GM21447 (cell line): ENCODE measurements at regions not wholly inside any gene's neighbourhood (a gene's known extent, or its start where the extent isn't known, plus 50 kb on each side); places are given as distances from the start of the nearest gene placed in this dataset.
"Not testable (repeated sequence)": the region's sequence is repeated elsewhere in the genome, so short reads cannot be mapped to it uniquely, and the experiment has no call there.

Source experiments
- ATAC-seq: cut with Tn5 transposase; IDR thresholded peaks from one replicate; pipeline ENCODE4 v1.9.1; 2021; ENCODE audit not compliant: unreplicated experiment

DNA sequence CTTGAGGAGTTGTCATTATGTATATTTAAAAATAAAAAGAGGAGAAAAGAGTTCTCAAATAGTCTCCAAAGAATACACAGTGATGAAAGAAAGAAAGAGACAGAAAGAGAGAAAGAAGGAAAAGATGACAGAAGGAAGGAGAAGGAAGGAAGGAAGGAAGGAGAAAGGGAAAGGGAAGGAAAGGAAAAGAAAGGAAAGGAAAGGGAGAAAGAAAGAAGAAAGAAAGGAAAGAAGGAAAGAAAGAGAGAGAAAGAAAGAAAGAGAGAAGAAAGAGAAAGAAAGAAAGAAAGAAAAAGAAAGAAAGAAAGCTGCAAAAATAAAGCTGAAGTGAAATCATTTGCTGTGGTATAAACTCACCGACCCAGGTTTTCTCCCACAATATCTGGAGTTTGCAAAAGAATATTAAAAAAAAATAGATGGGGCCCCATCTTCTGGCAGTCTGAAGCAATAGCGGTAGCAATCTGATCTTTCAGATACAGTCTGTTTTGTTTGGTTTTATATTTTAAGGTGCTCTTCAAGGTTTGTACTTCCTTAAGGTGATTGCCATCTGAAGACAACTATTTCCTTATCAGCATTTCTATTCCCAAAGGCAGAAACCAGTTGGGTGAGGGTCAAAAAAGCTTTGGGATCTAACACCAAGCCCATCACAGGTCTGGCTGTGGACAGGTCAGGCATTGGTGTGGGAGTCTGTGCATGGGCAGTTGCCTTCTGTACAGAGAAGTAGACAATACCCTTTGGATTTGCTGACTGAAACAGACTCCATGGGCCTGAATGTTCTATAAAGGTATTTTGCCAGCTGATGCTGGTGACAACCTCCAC lies 160.4 kb downstream of the CPEB2 start:
- no peak for ATAC-seq

GRCh38 chr4:15163284-15163645 lies 161.0 kb downstream of the CPEB2 start:
- no peak for ATAC-seq

- no peak for ATAC-seq
Observed at GRCh38 chr4:15164571-15164970, 162.3 kb downstream of the CPEB2 start.

DNA sequence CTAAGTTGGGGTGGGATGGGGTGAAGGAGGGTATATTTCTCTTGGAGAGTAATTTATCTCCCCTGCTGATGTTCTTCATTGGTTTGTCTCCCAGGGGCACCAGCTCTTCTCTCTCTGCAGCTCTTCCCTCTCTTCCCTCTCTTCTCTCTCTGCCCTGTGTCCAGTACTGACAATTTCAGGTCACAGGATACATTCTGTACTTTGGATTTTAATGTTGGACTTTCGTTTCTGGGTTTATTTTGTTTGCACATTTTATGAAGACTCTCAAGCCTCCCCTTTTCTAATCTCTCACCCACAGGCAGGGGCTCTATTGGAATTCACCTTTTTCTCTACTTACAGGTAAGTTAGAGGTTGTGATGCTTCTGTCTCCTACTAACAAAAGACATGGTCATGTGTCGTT lies 165.5 kb downstream of the CPEB2 start:
- no peak for ATAC-seq

GRCh38 chr4:15168759-15169158 lies 166.5 kb downstream of the CPEB2 start:
- no peak for ATAC-seq

DNA sequence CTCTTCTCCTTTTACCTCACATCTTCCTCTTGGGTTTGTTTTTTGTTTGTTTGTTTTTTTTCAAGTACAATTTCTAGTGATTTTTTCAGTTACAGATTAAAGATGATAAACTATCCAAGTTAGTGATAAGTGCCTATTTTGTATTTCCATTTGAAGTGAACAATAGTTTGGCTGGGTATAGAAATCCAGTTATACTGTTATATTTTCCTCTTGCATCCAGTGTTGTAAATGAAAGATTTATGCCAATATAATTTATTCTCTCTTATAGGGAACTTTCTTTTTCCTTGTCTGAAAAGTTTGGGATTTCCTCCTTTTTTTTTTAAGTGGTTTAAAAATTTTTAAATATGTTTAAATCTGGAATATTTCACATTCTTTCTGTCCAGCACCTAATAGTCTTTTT lies 169.4 kb downstream of the CPEB2 start:
- ATAC-seq, result no peak

GRCh38 chr4:15173251-15173650 lies 171.0 kb downstream of the CPEB2 start:
- ATAC-seq, result no peak

DNA sequence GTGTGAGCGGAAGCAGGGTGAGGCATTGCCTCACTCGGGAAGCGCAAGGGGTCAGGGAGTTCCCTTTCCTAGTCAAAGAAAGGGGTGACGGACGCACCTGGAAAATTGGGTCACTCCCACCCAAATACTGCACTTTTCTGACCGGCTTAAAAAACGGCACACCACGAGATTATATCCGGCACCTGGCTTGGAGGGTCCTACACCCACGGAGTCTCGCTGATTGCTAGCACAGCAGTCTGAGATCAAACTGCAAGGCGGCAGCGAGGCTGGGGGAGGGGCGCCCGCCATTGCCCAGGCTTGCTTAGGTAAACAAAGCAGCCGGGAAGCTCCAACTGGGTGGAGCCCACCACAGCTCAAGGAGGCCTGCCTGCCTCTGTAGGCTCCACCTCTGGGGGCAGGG lies 171.9 kb downstream of the CPEB2 start:
- not testable (repeated sequence) for ATAC-seq

- ATAC-seq, result not testable (repeated sequence)
Observed at GRCh38 chr4:15179842-15180241, 177.6 kb downstream of the CPEB2 start.

- ATAC-seq, result peak; percentile 78
Observed at GRCh38 chr4:15182600-15183220, 180.4 kb downstream of the CPEB2 start.

GRCh38 chr4:15186149-15186548 lies 183.9 kb downstream of the CPEB2 start:
- ATAC-seq, result no peak

DNA sequence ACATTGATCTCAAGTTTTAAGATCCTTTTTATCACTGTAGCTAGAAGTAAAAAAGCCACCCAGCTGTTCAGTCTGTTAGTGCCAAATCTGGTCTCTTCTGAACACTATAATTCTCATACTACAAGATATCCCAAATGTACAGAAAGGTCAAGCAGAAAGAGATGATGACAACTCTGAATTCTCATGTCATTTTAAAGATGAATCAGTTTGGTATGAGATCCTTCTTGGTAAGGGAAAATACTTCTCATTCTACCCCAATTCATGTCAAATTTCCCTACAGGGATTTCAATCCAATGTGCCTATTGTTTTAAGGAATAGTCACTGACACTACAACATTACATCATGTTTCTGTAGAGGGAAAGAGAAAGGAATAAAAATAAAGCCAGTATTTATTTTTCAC lies 184.5 kb downstream of the CPEB2 start:
- no peak for ATAC-seq

DNA sequence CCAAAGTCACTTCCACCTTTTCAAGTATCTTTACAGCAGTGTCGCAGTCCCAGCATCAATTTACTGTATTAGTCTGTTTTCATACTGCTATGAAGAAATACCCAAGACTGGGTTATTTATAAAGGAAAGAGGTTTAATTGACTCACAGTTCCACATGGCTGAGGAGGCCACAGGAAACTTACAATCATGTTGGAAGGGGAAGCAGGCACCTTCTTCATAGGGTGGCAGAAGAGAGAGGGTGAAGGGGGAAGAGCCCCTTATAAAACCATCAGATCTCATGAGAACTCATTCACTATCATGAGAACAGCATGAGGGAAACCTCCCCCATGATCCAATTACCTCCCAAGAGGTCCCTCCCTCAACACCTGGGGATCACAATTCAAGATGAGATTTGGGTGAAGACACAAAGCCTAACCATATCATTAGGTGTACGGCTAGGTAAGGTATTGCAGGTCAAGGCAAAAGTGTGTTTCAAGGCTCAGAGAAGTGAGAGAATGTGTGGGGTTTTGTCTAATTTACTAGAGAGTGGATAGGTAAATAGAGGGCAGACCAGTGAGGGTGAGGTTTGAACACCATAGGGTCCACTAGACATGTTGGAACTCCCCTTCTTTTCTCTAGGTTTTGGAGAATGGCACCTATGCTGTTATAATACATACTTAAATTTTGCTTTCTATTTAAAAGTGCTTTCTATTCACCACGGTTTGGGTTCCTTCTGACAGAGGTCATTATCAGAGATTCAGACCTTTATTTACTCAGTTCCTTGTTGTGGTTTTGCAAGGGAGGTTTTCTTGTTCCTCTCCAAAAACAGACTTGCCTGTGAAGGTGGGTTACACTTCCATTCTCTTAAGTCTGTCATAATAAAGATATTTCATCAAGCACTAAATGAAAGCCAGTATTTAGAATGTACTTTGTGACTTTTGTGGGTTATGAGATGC lies 186.6 kb downstream of the CPEB2 start:
- no peak for ATAC-seq

- ATAC-seq, result no peak
Observed at GRCh38 chr4:15194520-15194919, 192.2 kb downstream of the CPEB2 start.

GRCh38 chr4:15197005-15197404 lies 194.7 kb downstream of the CPEB2 start:
- no peak for ATAC-seq

GRCh38 chr4:15198070-15198727 lies 195.9 kb downstream of the CPEB2 start:
- ATAC-seq, result no peak

GRCh38 chr4:15201782-15202181 lies 199.5 kb downstream of the CPEB2 start:
- ATAC-seq, result no peak

- ATAC-seq, result no peak
Observed at GRCh38 chr4:15202481-15202880, 200.2 kb downstream of the CPEB2 start.

- ATAC-seq, result not testable (repeated sequence)
Observed at GRCh38 chr4:15206526-15206925, 204.2 kb downstream of the CPEB2 start.

DNA sequence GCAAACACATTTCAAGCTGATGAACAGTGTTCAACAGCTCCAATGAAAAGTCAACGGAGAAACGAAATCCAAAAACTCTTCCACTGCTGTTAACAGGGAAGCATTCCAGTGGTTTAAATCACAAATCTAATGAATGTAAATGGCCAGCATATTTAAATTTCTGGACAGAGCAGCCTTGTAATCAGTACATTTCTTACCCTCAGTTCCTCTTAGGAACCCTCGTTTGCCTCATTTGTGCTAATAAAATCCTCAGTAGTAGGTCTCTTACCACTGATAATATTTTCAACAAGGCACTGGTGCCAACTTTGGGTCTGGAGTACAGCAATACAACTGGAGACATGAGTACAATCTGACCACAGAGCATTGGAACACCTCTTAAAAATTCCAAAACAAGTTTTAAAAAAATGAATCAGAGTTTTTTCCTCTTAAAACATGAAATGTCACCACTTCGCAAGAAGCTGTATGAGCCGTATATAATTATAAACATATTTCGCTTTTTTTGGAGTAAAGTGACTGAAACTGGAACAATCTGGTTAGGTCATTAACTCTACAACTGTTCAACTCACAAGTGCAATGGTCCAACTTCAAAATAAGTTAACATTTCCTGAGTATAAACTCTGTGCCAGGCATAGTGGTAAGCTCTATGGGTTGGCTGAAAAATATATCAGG lies 211.2 kb downstream of the CPEB2 start:
- no peak for ATAC-seq

DNA sequence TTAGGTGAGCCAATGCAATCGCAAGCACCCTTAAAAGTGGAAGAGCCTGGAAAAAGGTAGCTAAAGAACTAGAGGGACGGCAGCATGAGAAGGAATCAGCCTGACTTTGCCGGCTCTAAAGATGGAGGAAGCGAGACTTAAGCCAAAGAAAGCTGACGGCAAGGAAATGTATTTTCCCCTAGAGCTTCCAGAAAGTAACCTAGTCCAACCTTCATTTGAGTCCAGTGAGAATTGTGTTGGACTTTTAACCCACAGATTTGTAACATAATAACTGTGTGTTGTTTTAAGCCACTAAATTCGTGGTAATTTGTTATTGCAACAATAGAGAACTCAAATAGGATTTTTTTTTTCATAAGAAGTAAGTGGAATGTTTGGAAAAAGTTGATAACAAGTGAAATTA lies 212.7 kb upstream of the C1QTNF7 start:
- no peak for ATAC-seq
